AG10803 (cell line): ENCODE measurements at regions not wholly inside any gene's neighbourhood (a gene's known extent, or its start where the extent isn't known, plus 50 kb on each side); places are given as distances from the start of the nearest gene placed in this dataset.

Experiments used
- DNase-seq: peaks from one replicate; pipeline ENCODE4 v3.0.0; 2010; ENCODE audit warnings: low read depth
- H3K4me3 ChIP-seq: 2 replicates; pipeline ENCODE4 v1.5.1; 2011; ENCODE audit warnings: mild to moderate bottlenecking, low read length, control low read depth
- TF ChIP-seq, protein P1 (sequence below): conservative IDR thresholded peaks from 2 replicates; pipeline ENCODE4 v1.5.1; 2011; ENCODE audit warnings: mild to moderate bottlenecking, low read length, control low read depth, inconsistent platforms

DNA sequence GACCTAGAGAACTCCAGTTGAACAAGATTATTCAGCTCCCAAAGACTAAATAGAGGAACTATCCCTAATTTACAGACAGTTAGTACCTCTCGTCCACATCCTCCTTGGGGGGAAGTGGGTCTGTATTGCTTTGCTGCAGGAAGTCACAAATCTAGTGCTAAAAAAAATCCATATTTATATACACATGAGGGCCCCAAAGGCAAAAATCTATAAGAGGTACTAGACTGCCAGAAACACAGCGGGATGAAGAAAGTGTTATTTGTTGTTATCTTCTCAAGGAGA lies 190.1 kb downstream of the TTC8 start:
- TF ChIP-seq, protein P1, sequence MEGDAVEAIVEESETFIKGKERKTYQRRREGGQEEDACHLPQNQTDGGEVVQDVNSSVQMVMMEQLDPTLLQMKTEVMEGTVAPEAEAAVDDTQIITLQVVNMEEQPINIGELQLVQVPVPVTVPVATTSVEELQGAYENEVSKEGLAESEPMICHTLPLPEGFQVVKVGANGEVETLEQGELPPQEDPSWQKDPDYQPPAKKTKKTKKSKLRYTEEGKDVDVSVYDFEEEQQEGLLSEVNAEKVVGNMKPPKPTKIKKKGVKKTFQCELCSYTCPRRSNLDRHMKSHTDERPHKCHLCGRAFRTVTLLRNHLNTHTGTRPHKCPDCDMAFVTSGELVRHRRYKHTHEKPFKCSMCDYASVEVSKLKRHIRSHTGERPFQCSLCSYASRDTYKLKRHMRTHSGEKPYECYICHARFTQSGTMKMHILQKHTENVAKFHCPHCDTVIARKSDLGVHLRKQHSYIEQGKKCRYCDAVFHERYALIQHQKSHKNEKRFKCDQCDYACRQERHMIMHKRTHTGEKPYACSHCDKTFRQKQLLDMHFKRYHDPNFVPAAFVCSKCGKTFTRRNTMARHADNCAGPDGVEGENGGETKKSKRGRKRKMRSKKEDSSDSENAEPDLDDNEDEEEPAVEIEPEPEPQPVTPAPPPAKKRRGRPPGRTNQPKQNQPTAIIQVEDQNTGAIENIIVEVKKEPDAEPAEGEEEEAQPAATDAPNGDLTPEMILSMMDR, result no peak
- H3K4me3 ChIP-seq, result no peak overlapping the region
- no peak for DNase-seq

GRCh38 chr14:89015016-89015415 lies 190.6 kb downstream of the TTC8 start:
- H3K4me3 ChIP-seq, result no peak overlapping the region
- TF ChIP-seq, protein P1, result peak; percentile 46
- no peak for DNase-seq

- TF ChIP-seq, protein P1, result no peak
- H3K4me3 ChIP-seq, result no peak overlapping the region
- no peak for DNase-seq
Observed at GRCh38 chr14:89017417-89017816, 193.0 kb downstream of the TTC8 start.

DNA sequence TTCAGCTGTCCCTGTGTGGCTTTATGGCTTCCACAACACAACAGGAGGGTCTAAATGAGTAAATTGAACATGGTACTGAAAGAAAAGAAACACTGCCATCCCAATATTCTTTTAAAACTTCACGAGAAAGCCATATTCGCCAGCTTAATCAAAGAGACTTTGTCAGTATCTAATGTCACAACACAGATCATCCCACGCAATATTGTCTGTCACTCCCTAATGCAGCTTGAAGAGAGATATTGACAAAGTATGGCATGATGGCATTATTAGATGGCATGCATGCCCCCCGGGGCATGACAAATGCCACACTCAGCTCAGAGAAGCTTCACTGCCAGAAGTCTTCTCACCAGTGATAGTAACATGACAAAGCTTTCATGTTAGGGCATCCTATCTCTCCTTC lies 197.8 kb downstream of the TTC8 start:
- H3K4me3 ChIP-seq, result no peak overlapping the region
- TF ChIP-seq, protein P1, result no peak
- no peak for DNase-seq

DNA sequence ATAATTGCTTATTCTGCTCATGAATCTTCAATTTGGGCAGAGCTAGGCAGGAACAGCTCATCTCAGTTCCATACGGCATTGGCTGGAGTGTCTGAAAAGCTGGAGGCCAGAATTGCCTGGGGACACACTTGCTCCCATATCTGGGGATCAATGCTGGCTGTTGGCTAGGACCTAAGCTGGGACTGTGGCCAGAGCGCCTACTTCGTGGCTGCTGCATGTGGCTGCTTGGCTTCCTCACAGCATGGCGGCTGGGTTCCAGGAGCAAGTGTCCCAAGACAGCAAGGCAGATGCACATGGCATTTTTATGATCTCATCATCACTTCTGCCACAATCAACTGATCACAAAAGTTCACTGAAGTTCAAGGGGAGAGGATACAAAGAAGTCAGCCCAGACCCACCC lies 200.2 kb downstream of the TTC8 start:
- TF ChIP-seq, protein P1, result no peak
- no peak overlapping the region for H3K4me3 ChIP-seq
- no peak for DNase-seq

DNA sequence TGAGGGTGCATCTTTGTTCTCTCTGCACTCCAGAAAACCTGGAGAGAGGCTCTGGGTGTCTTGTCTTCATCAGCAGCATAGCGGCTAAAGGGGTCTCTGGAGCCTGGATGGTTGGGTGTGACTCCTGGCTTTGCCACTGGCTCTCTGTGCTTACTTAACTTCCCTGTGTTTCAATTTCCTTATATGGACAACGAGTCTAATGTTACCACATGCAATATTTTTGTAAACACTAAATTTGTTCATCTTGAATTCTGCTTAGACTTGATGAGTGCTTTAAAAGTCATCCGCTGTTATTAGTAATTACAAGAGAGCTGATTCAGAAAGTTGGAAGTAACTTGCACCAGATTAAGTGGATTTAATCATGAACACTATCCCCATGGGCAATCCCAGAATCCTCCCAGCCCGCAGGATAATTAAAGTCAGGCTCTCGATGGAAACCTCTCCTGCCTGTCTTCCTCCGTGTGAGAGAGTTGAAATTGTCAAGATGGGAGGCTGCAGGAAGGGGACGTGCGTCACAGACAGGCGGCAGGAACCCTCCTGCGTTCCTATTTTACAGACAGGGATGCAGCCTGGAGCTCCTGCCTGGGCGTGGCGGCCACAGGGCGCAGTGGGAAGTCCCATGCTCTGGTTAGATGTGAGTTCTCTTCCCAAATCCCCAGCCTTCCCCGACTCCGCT lies 201.2 kb downstream of the TTC8 start:
- TF ChIP-seq, protein P1, result no peak
- peak; percentile 97 for DNase-seq
- peak overlapping the region; percentile 12; the same call in 1 of the 2 replicates for H3K4me3 ChIP-seq

DNA sequence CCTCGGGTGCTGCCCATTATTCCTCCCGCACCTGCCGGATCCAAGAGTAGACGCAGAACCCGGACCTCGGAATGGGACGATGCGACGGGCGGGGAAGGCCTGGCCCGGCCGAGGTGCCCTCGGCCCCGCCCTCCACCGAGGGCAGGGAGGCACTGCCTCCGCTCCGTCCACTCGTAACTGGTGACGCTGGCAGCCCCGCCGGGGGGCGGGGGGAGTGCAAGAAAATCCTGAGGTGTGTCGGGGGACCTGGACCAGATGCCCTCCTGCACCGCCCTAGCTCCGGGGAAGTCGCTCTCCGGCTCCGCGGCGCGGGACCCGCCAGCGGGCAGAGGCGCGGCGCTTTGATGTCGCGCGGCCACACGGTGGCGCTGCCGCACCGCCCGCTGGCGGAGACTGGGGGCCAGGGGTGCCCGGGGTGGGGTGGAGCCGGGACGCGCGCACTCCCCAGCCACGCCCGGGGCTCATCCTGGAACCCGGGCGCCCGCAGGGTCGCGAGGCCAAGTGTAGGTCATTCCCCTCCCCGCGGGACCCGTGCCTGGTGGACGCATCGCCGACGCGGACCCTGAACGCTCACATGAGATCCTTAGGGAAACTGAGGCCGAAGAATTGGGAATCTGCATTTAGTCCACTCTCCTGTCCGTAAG lies 202.8 kb downstream of the TTC8 start:
- H3K4me3 ChIP-seq, result peak overlapping the region; percentile 61
- peak; percentile 33 for DNase-seq
- TF ChIP-seq, protein P1, result peak; percentile 29
